A549 (cell line): ENCODE measurements at regions not wholly inside any gene's neighbourhood (a gene's known extent, or its start where the extent isn't known, plus 50 kb on each side); places are given as distances from the start of the nearest gene placed in this dataset.

ENCODE experiments used
- CEBPB ChIP-seq, 2 experiments: fragments of >200 bp in 1 of 2; sonication (Bioruptor Twin) in 1 of 2; formaldehyde crosslinking in 1 of 2; IDR thresholded peaks; 2 replicates each; pipeline ENCODE4 v1.6.1; 2012 to 2016
- CTCF ChIP-seq: fragments of >200 bp; sonication (Bioruptor Twin); formaldehyde crosslinking; IDR thresholded peaks from 3 replicates; pipeline ENCODE4 v1.5.1; 2016
- JUNB ChIP-seq: fragments of >200 bp; sonication (Bioruptor Twin); formaldehyde crosslinking; IDR thresholded peaks from 2 replicates; pipeline ENCODE4 v1.6.1; 2016
- MAFK ChIP-seq: fragments of 450-650 bp; IDR thresholded peaks from 2 replicates; pipeline ENCODE4 v1.6.1; 2014; ENCODE audit not compliant: partially characterized antibody
- RAD21 ChIP-seq, 2 experiments: fragments of >200 bp in 1 of 2; sonication (Bioruptor Twin) in 1 of 2; formaldehyde crosslinking in 1 of 2; IDR thresholded peaks in 1 of 2; conservative IDR thresholded peaks in 1 of 2; 2 replicates in 1 of 2; 3 replicates in 1 of 2; pipeline ENCODE4 v1.6.1; 2012 to 2018; ENCODE audit warnings: inconsistent platforms in 1 of 2
- RCOR1 ChIP-seq: fragments of 150-350 bp; IDR thresholded peaks from 2 replicates; pipeline ENCODE4 v1.6.1; 2014; ENCODE audit warnings: antibody characterized with exemption, low read length, low read depth
- SMC3 ChIP-seq: fragments of >200 bp; sonication (Bioruptor Twin); formaldehyde crosslinking; IDR thresholded peaks from 3 replicates; pipeline ENCODE4 v1.6.1; 2018; ENCODE audit warnings: inconsistent platforms
- ZNF302 ChIP-seq: fragments of 250-450 bp; sonication (Bioruptor Pico); IDR thresholded peaks from 2 replicates; pipeline ENCODE4 v1.9.0; 2021; ENCODE audit warnings: inconsistent platforms, mild to moderate bottlenecking, moderate library complexity
- TF ChIP-seq, protein P1 (sequence below): fragments of 200-600 bp; sonication (generic); IDR thresholded peaks from 2 replicates; pipeline ENCODE4 v1.6.1; 2016; ENCODE audit warnings: antibody characterized with exemption, mild to moderate bottlenecking, moderate library complexity

DNA sequence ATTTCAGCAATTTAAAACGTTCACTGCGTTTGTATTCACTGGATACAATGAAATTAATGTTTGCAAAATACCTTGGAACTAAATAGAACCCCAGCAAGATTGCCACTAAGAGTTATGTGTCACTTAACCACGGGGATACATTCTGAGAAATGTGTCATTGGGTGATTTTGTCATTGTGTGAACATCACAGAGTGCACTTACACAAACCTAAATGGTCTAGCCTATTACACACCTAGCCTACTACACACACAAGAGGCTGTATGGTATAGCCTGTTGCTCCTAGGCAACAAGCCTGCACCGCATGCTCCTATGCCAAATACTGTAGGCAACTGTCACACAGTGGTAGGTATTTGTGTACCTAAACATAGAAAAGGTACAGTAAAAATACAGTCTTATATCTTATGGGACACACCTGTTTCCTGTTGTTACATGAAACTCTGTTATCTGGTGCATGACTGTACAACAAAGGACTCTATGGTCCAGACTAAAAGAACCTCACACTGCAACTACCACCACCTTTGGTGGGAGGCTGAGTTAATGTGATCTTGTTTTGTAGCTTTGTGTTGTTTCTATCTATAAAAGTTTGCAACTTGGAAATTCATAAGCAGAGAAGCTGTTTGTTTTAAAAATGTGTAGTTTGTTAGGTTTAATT is 92.2 kb upstream of the NTRK3 start:
- TF ChIP-seq ZNF302 (no peak), CTCF (no peak), CEBPB (IDR thresholded peaks at IDR 0.05) (no peak), MAFK (no peak), RCOR1 (no peak), SMC3 (no peak), RAD21 (conservative IDR thresholded peaks at IDR 0.05 in 1 of 2, IDR thresholded peaks at IDR 0.05 in 1 of 2) (no peak), JUNB (no peak)
- TF ChIP-seq, protein P1, sequence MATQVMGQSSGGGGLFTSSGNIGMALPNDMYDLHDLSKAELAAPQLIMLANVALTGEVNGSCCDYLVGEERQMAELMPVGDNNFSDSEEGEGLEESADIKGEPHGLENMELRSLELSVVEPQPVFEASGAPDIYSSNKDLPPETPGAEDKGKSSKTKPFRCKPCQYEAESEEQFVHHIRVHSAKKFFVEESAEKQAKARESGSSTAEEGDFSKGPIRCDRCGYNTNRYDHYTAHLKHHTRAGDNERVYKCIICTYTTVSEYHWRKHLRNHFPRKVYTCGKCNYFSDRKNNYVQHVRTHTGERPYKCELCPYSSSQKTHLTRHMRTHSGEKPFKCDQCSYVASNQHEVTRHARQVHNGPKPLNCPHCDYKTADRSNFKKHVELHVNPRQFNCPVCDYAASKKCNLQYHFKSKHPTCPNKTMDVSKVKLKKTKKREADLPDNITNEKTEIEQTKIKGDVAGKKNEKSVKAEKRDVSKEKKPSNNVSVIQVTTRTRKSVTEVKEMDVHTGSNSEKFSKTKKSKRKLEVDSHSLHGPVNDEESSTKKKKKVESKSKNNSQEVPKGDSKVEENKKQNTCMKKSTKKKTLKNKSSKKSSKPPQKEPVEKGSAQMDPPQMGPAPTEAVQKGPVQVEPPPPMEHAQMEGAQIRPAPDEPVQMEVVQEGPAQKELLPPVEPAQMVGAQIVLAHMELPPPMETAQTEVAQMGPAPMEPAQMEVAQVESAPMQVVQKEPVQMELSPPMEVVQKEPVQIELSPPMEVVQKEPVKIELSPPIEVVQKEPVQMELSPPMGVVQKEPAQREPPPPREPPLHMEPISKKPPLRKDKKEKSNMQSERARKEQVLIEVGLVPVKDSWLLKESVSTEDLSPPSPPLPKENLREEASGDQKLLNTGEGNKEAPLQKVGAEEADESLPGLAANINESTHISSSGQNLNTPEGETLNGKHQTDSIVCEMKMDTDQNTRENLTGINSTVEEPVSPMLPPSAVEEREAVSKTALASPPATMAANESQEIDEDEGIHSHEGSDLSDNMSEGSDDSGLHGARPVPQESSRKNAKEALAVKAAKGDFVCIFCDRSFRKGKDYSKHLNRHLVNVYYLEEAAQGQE, result no peak
